Osteoblast (primary cell): ENCODE measurements at regions not wholly inside any gene's neighbourhood (a gene's known extent, or its start where the extent isn't known, plus 50 kb on each side); places are given as distances from the start of the nearest gene placed in this dataset.

Source experiments
- DNase-seq: peaks from one replicate; pipeline ENCODE4 v3.0.0; 2011; ENCODE audit warnings: low spot score, mixed read lengths; ENCODE audit not compliant: insufficient read length; ENCODE audit errors: missing footprints
- H2AFZ ChIP-seq: 2 replicates; pipeline ENCODE4 v1.6.0; 2011; ENCODE audit warnings: mild to moderate bottlenecking, low read length
- H3K27ac ChIP-seq: 2 replicates; pipeline ENCODE4 v1.5.1; 2011; ENCODE audit warnings: mild to moderate bottlenecking, low read depth, low read length, moderate library complexity
- H3K27me3 ChIP-seq: 2 replicates; pipeline ENCODE4 v1.6.0; 2012; ENCODE audit warnings: mild to moderate bottlenecking, control low read depth, inconsistent platforms, low read length, moderate library complexity; ENCODE audit not compliant: insufficient read depth
- H3K36me3 ChIP-seq: 2 replicates; pipeline ENCODE4 v1.5.1; 2011; ENCODE audit warnings: mild to moderate bottlenecking, low read length, control low read depth, moderate library complexity; ENCODE audit not compliant: insufficient read depth
- H3K4me1 ChIP-seq: 2 replicates; pipeline ENCODE4 v1.5.1; 2011; ENCODE audit warnings: mild to moderate bottlenecking, low read length, control low read depth, moderate library complexity; ENCODE audit not compliant: insufficient read depth
- H3K4me2 ChIP-seq: 2 replicates; pipeline ENCODE4 v1.6.0; 2011; ENCODE audit warnings: mild to moderate bottlenecking, low read length; ENCODE audit not compliant: insufficient read depth
- H3K4me3 ChIP-seq: fragments of 200-600 bp; sonication (generic); 3 replicates; pipeline ENCODE4 v1.5.1; 2012; ENCODE audit warnings: mild to moderate bottlenecking, low read length, inconsistent platforms; ENCODE audit not compliant: insufficient read depth
- H3K79me2 ChIP-seq: 2 replicates; pipeline ENCODE4 v1.6.0; 2012; ENCODE audit warnings: mild to moderate bottlenecking, low read length, control low read depth, inconsistent platforms; ENCODE audit not compliant: insufficient read depth
- H3K9me3 ChIP-seq: 2 replicates; pipeline ENCODE4 v1.5.1; 2011; ENCODE audit warnings: low read depth, low read length, control low read depth
- H4K20me1 ChIP-seq: 2 replicates; pipeline ENCODE4 v1.6.0; 2012; ENCODE audit warnings: mild to moderate bottlenecking, low read length, control low read depth; ENCODE audit not compliant: insufficient read depth
- TF ChIP-seq, protein P1 (sequence below): IDR thresholded peaks from 2 replicates; pipeline ENCODE4 v1.5.1; 2011; ENCODE audit warnings: mild to moderate bottlenecking, low read depth, low read length, moderate library complexity; ENCODE audit errors: extremely low read depth

- H3K4me2 ChIP-seq: no peak overlapping the region
- no peaks in the 10 kb centered on the region for H3K27me3 ChIP-seq
- no peak overlapping the region for H3K27ac ChIP-seq
- DNase-seq: no peak
- H3K9me3 ChIP-seq: no peaks in the 10 kb centered on the region
- H3K4me3 ChIP-seq: no peak overlapping the region
- H3K36me3 ChIP-seq: no peaks in the 10 kb centered on the region
- no peak overlapping the region for H2AFZ ChIP-seq
- TF ChIP-seq, protein P1, sequence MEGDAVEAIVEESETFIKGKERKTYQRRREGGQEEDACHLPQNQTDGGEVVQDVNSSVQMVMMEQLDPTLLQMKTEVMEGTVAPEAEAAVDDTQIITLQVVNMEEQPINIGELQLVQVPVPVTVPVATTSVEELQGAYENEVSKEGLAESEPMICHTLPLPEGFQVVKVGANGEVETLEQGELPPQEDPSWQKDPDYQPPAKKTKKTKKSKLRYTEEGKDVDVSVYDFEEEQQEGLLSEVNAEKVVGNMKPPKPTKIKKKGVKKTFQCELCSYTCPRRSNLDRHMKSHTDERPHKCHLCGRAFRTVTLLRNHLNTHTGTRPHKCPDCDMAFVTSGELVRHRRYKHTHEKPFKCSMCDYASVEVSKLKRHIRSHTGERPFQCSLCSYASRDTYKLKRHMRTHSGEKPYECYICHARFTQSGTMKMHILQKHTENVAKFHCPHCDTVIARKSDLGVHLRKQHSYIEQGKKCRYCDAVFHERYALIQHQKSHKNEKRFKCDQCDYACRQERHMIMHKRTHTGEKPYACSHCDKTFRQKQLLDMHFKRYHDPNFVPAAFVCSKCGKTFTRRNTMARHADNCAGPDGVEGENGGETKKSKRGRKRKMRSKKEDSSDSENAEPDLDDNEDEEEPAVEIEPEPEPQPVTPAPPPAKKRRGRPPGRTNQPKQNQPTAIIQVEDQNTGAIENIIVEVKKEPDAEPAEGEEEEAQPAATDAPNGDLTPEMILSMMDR: no peak
- no peaks in the 10 kb centered on the region for H3K4me1 ChIP-seq
- H3K79me2 ChIP-seq: no peaks in the 10 kb centered on the region
- no peaks in the 10 kb centered on the region for H4K20me1 ChIP-seq
Measured at GRCh38 chr22:47891609-47892008, 1129.2 kb downstream of the TBC1D22A start.

DNA sequence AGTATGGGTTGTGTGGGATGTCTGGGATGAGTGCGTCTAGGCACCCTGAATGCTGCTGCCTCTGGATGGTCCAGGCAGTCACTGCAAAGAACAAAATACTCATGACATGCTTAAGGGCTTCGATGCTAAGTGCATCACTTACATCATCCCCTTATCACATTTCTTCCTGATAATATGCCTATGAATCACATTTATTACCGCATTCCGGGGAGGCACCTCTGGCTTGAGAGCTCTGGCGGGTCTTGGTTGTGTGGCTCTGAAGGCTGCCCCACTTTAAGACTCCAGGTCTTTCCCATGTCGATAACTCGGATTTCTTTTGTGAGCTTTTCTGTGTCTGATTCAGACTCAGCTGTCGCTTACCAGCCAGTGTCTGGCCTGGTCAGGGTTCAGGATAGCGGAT lies 1126.4 kb downstream of the TBC1D22A start:
- TF ChIP-seq, protein P1: no peak
- no peak overlapping the region for H3K4me3 ChIP-seq
- no peaks in the 10 kb centered on the region for H3K79me2 ChIP-seq
- H4K20me1 ChIP-seq: no peaks in the 10 kb centered on the region
- H3K27ac ChIP-seq: no peak overlapping the region
- H3K27me3 ChIP-seq: no peaks in the 10 kb centered on the region
- peak; percentile 59 for DNase-seq
- H3K36me3 ChIP-seq: no peaks in the 10 kb centered on the region
- H3K4me2 ChIP-seq: no peak overlapping the region
- no peaks in the 10 kb centered on the region for H3K9me3 ChIP-seq
- H2AFZ ChIP-seq: no peak overlapping the region
- H3K4me1 ChIP-seq: no peaks in the 10 kb centered on the region

DNA sequence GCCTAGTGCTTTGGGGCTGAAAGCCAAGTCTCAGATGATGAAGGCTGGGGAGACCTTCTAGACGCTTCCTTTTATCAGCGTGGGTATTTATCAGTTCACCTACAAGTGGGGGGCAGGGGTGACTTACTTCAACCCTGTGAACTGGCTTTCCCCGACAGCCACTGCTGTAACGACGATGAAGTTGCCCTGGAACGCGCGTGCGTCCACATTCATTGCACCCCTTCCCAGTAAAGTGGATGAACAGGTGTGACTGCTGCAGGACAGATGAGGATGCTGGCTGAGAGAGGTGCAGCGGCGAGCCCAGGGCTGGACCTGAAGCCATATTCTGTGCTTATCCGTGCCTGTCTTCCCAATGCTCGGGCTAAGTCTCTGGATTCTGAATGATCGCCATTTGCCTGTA lies 1122.3 kb downstream of the TBC1D22A start:
- H4K20me1 ChIP-seq: no peaks in the 10 kb centered on the region
- no peak overlapping the region for H2AFZ ChIP-seq
- H3K4me1 ChIP-seq: no peaks in the 10 kb centered on the region
- H3K9me3 ChIP-seq: no peaks in the 10 kb centered on the region
- H3K4me3 ChIP-seq: no peak overlapping the region
- no peaks in the 10 kb centered on the region for H3K36me3 ChIP-seq
- H3K27me3 ChIP-seq: no peaks in the 10 kb centered on the region
- no peak for DNase-seq
- TF ChIP-seq, protein P1: no peak
- H3K79me2 ChIP-seq: no peaks in the 10 kb centered on the region
- no peak overlapping the region for H3K27ac ChIP-seq
- no peak overlapping the region for H3K4me2 ChIP-seq

DNA sequence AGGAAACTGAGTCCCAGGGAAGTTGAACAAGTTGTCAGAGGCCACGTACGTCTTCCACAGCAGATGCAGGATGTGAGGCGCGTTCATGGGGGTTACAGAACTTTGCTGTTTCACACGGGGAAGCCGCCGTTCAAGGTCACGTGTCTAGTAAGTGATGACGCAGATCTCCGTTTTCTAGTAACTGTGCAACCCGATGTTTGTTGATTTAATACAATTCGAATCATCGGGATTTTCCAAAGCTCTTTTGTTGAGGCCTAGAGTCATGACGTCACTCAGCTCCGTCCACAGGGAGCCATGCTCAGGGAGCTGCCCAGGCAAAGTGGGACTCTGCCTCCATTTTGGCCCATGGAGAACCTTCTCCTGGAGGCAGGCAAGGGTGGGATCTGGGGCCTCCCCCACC lies 1121.8 kb downstream of the TBC1D22A start:
- Histone ChIP-seq H2AFZ (no peak overlapping the region), H3K9me3 (no peaks in the 10 kb centered on the region), H3K27ac (no peak overlapping the region), H3K79me2 (no peaks in the 10 kb centered on the region), H3K4me1 (no peaks in the 10 kb centered on the region), H3K4me3 (no peak overlapping the region), H3K36me3 (no peaks in the 10 kb centered on the region), H4K20me1 (no peaks in the 10 kb centered on the region), H3K4me2 (no peak overlapping the region), H3K27me3 (no peaks in the 10 kb centered on the region)
- TF ChIP-seq, protein P1: no peak
- DNase-seq: peak; percentile 47
